ENCODE measurements at regions not wholly inside any gene's neighbourhood (a gene's known extent, or its start where the extent isn't known, plus 50 kb on each side); places are given as distances from the start of the nearest gene placed in this dataset.

DNA sequence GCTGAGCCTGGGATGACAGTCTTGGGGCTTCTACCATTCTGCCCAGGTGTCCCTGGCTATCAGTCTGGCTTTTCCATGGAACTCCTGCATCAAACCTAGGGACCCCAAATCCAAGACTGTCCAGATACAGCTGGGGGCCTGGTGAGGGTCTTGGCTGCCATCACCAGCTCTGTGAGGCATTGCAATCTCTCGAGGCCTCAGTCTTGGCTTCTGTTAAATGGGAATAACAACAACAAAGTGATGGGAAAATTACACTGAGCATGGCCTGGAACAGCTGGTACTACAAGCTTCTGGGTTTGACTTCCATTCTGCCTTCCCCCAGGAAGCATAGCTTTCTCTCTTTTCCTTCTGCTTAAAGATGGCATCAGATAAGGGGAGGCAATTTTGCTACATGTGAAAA is 50.0 kb upstream of the LCTL start:
- DNase-seq, result no peak

GRCh38 chr15:66617137-66618090 is 51.6 kb upstream of the LCTL start:
- DNase-seq, result no peak

DNA sequence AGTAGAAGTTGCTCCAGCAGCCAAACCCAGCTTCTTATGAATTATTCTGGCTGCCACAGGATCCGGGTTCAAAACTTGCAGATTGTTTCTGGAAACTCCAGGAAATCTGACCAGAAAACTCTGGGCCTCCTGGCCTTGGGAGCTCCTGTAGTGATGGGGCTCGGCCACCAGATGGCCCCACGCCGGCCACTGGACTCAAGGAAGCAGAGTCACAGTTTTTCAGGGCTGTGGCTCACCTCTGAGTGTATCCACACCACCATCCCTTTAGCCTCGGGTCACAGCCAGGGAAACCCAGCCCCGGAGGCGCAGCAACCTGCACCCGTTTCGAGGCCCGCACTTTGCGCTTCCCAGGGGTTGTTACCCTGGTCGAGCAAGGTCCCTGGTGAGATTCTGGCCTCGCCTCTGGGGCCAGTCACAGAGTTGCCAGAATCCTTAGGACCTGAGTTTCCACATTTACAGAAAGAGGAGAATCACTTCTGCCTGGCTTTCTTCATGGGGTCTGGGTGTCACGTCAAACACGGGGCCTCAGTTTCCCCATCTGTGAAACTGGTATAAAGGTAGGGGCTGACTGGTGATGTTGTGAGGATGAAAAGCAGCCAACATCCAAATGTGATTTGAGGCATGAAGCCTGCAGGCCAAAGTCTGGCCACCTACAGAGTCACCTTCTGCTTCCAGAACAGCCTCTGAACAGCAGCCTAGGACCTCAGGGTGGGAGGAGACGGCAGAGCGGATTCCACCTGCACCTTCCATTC is 53.5 kb upstream of the LCTL start:
- DNase-seq, result peak; percentile 18

GRCh38 chr15:66620341-66620740 is 54.5 kb upstream of the LCTL start:
- no peak for DNase-seq

DNA sequence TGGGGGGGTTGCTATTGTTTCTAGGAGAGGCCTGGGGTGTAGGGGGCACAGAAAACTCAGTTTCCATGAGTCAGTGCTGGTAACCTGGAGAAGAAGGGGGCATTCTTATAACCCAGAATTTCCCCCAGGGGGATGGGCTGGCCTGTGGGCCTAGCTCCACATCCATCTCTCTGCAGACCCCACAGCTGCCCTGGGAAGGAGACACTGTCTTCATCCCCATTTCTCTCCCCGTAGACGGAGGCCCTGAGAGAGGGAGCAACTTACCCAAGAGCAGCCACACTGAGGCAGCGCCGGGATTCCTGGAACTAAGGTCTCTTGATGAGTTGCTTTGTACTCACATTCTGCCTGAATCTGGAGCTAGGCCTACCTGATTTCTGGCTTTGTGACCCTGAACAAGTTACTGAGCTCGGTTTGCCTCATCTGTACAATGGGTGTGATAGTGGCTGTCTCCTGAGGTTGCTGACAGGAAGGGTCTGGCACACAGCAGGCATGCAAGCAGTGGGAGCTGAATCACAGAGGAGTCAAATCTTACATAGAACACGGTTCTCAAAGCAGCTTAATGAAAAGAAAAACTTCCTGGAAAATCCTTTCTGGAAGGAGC is 55.0 kb upstream of the LCTL start:
- no peak for DNase-seq

DNA sequence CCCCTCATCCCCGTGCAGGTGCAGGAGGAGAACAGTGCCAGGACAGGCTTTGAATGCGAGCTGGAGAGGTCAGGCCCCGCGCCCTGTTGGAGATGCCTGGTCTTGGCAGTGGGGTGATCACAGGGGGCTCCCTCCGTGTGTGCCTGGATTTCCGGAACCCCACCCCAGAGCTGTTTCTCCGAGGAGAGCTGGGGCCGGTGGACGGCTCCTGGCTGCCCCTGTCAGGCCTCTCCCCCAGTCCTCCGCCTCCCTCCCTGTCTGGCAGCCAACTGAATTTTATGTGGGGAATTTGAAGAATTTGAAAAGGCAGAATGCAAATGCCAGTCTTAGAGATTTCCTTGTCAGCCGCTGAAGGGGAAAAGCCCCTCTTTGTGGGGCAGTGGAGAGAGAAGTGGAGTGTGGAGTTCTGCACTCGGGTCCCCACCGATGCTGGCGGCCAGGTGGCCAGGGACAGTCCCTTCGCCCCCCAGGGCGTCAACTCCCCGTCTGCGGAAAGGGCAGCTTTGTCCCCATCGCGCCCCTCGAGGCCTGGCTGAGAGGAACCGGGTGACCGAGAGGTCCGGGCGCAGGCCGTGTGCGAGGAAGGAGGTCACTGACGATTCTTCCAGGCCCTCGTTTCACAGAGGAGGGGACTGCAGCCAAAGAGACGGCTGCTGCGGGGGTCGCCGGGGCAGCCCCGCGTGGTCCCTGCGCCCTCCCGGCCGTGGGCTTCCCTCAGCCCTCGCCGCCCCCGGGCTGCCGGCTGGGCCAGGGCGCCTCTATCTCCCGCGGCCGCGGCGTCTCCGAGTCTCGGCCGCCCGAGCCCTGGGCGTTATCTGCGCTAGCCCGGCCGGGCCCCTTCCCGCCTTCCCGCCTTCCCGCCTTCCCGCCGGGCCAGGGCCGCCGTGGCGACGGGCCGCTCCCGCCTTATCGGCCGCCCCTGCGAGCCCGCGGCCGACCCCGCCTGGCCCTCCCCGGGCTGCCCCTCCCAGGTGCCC is 56.0 kb upstream of the LCTL start:
- no peak for DNase-seq

GRCh38 chr15:66622591-66623022 is 56.8 kb upstream of the LCTL start:
- DNase-seq, result no peak

- DNase-seq, result no peak
Observed at GRCh38 chr15:66623801-66624453, 58.1 kb upstream of the LCTL start.

- DNase-seq, result no peak
Observed at GRCh38 chr15:66625531-66625930, 59.7 kb upstream of the LCTL start.

DNA sequence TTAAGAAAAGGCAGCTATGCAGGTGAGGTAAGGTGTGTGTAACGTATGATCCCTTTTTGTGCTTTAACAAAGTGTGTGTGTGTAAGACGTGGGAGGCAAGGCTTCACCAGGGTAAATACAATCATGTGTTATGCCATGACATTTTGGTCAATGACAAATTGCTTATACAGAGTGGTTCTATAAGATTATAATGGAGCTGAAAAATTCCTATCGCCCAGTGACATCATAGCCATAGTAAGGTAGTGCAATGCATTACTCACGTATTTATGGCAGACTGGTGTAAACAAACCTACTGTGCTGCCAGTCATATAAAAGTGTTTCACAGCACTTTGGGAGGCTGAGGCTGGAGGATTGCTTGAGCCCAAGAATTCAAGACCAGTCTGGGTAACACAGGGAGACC is 60.2 kb upstream of the LCTL start:
- DNase-seq, result no peak

GRCh38 chr15:66628976-66629723 is 63.4 kb upstream of the LCTL start:
- no peak for DNase-seq

DNA sequence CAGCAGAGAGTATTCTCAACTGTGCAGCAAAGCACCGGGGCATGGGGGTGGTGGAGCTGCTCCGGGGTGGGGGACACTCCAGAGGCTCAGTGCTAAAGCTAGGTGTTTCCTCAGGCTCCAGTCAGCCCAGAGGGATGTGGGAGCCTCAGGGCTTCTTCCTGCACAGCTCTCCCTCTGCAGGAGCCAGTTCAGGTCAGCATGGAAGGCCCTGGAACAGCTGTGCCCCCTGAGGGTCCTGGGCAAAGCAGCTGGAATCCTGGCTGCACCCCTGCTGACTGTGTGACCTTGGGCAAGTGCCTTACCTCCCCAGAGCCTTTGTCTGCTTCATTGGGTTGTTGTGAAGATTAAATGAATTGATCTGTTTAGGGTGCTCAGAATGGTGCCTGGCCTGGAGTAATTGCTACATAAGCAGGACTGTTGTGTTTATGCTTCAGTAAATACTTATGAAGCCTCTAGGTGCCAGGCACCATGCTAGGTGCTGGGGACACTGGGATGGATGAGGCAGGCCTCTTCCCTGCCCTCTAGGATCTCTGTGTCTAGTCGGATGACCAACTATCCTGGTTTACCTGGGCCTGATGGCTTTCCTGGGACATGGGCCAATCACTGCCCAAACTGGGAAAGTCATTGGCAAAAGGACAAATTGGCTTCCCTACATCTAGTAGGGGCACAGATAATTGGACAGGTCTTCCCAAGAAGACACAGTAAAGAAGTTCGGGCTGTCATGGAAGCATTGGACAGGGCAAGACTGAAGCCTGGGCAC is 64.2 kb upstream of the LCTL start:
- no peak for DNase-seq

GRCh38 chr15:66630801-66631351 is 65.1 kb upstream of the LCTL start:
- DNase-seq, result no peak

DNA sequence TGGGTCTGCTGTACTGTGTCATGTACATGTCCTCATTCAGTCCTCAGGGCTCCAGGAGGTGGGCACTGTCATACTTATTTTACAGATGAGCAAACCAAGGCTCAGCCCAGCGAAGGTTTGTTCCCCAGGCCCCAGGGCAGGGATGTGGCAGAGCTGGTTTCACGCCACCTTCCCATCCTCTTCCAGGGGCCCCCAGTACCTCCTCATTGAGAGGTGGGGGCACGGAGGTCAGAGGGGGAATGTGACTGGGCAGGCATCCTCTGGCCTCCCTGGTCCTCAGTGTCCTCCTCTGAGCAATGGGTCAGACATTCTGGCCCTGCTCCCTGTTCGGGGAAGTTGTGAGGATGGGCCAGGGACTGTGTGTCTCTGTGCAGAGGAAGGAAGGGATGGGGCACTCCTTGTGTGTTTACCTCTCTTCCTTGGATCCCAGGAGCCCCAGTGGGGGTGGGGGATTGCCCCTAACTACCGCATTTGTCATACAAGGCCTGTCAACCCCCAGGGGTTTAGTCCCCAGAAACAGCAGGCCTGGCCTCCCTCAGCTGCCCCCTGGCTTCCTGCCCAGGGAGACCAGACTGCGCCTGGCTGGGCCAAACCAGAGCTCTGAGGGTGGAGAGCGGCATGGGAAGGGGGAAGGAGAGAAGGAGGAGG is 65.9 kb upstream of the LCTL start:
- DNase-seq, result no peak

- DNase-seq, result no peak
Observed at GRCh38 chr15:66633041-66633937, 67.5 kb upstream of the LCTL start.

DNA sequence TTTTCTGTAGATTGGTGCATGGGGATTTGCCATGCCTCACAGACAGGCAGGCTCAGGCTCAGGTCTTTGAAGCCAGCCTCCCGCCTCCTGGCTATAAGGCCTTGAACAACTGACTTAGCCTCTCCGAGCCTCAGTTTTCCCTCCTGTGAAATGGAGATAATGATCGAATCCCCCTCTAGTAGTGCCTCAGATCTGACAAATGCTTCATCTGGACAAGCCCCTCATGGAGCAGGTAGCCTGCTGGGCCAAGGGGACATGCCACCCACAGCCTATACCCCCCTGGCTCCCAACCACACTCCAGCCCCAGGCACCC is 68.1 kb upstream of the LCTL start:
- DNase-seq, result no peak

- DNase-seq, result no peak
Observed at GRCh38 chr15:66634540-66634939, 67.5 kb upstream of the SMAD6 start.

DNA sequence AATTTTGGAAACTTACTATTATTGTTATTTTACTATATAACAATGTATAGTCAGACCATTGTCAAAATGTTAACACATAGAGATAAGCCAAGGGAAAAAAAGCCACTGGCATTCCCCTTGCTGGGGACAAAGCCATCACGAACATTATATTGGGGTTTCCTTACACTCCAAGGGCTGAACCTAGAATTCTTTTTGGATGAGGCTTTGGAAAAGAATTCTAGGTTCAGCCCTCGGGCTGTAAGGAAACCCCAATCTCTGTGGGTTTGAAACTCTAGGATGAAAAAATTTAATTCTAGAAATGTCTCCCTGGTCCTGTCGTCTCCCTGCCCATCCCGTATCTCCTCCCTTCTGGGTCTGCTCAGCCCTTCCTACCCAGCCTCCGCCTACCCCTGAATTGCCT is 67.0 kb upstream of the SMAD6 start:
- DNase-seq, result no peak

- DNase-seq, result no peak
Observed at GRCh38 chr15:66635817-66636216, 66.2 kb upstream of the SMAD6 start.
